GM12891 (cell line): ENCODE measurements at regions not wholly inside any gene's neighbourhood (a gene's known extent, or its start where the extent isn't known, plus 50 kb on each side); places are given as distances from the start of the nearest gene placed in this dataset.

Experiments
- PAX5 ChIP-seq: IDR thresholded peaks from 2 replicates; pipeline ENCODE4 v1.6.1; 2011; ENCODE audit warnings: low read length, moderate library complexity, mild to moderate bottlenecking; ENCODE audit not compliant: insufficient read depth, severe bottlenecking
- POLR2A ChIP-seq: IDR thresholded peaks from 2 replicates; pipeline ENCODE4 v1.6.1; 2011; ENCODE audit warnings: low read depth, low read length, control low read depth
- POLR2AphosphoS5 ChIP-seq: IDR thresholded peaks from 2 replicates; pipeline ENCODE4 v1.6.1; 2011; ENCODE audit warnings: low read depth, low read length, control low read depth
- SPI1 ChIP-seq: IDR thresholded peaks from 2 replicates; pipeline ENCODE4 v1.6.1; 2011; ENCODE audit warnings: low read depth, low read length, control low read depth

DNA sequence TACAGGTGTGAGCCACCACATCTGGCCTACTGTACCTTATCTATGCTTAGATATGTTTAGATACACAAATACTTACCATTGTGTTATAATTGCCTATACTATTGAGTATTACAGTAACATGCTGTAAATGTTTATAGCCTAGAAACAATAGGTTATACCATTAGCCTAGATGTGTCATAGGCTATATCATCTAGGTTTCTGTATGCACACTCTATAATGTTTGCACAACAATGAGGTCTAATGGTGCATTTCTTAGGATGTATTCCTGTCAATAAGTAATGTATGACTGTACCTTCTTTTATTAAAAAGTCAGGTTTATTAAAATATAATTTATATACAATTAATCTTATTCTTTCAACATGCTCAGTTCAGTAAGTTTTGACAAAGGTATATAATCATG, 683.1 kb downstream of the LRRC70 start:
- no peak for TF ChIP-seq POLR2A
- TF ChIP-seq SPI1 = no peak
- no peak for TF ChIP-seq POLR2AphosphoS5
- no peak for TF ChIP-seq PAX5
